ENCODE measurements at regions not wholly inside any gene's neighbourhood (a gene's known extent, or its start where the extent isn't known, plus 50 kb on each side); places are given as distances from the start of the nearest gene placed in this dataset.

DNA sequence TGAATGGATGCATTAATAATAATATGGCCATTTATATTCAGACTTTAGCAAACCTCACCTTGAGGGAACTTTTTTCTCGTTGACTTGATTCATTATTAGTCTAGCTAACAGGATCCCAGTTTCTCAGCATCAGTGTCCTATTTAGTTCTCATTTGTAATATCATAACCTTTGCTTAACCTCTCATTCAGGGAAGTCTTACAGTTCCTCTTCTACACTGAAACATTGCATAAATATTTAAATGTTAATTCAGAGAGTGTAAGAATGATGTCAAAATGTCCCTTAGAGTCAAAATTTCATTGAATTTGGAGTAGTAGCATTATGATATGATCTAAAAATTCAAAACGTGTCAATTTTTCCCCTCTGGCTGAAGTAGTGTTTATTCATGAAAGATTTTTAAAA, 650.1 kb downstream of the EFNA5 start:
- no peaks in the 10 kb centered on the region for H3K4me1 Mint-ChIP-seq
- TF ChIP-seq CTCF (IDR thresholded peaks at IDR 0.05) = no peak
- no peak overlapping the region for H3K4me3 Mint-ChIP-seq
- no peak for DNase-seq
- no peaks in the 10 kb centered on the region for H3K36me3 Mint-ChIP-seq (ENCODE audit: low read depth)
- H3K9me3 Mint-ChIP-seq = no peaks in the 10 kb centered on the region
- no peaks in the 10 kb centered on the region for H3K27me3 Mint-ChIP-seq (ENCODE audit: low read depth, poor library complexity)
- H3K27ac Mint-ChIP-seq = no peak overlapping the region

DNA sequence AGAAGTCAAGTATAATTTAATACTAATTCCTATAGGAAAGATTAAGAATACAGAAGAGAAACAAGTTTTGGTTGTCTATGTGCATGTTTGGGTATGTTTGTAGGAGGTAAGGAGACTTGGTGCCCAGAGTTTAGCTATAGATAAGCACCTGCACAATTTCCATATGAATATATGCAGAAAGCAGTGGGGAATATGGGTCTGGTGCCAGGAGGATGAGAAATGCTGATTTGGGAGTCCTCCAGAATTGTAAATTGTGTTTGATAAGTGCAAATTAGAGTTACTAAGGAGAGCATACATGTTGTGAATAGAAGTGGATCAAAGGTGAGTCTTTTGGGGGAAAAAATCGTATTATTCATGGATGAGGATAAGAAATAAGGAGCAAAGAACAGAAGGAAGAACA, 653.1 kb downstream of the EFNA5 start:
- H3K36me3 Mint-ChIP-seq (ENCODE audit: low read depth) = no peaks in the 10 kb centered on the region
- no peaks in the 10 kb centered on the region for H3K9me3 Mint-ChIP-seq
- no peak for DNase-seq
- H3K27me3 Mint-ChIP-seq (ENCODE audit: low read depth, poor library complexity) = no peaks in the 10 kb centered on the region
- no peak for TF ChIP-seq CTCF (IDR thresholded peaks at IDR 0.05)
- H3K27ac Mint-ChIP-seq = no peak overlapping the region
- H3K4me1 Mint-ChIP-seq = no peaks in the 10 kb centered on the region
- H3K4me3 Mint-ChIP-seq = no peak overlapping the region

DNA sequence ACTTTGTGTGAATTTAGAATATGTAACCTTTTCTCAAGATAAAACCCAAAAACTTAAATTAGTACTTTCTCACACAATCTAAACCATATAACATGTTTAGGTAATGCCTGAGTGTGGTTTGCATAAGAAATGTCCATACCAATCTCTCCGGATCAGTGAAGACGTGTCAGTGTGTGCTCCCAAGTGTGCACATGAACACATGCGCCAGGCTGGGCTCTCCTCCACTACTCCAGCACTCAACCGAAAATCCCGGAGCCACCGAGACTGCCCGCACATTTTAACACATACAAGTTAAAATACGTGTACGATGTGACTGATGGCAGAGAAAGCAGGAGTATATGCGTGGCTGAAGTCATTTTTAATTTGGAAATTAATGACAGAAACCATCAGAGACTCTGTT, 658.4 kb downstream of the EFNA5 start:
- H3K27ac Mint-ChIP-seq = no peak overlapping the region
- no peak overlapping the region for H3K4me3 Mint-ChIP-seq
- no peaks in the 10 kb centered on the region for H3K27me3 Mint-ChIP-seq (ENCODE audit: low read depth, poor library complexity)
- no peak for TF ChIP-seq CTCF (IDR thresholded peaks at IDR 0.05)
- no peaks in the 10 kb centered on the region for H3K4me1 Mint-ChIP-seq
- H3K36me3 Mint-ChIP-seq (ENCODE audit: low read depth) = no peaks in the 10 kb centered on the region
- DNase-seq = no peak
- no peaks in the 10 kb centered on the region for H3K9me3 Mint-ChIP-seq

- H3K36me3 Mint-ChIP-seq (ENCODE audit: low read depth) = no peaks in the 10 kb centered on the region
- no peak for TF ChIP-seq CTCF (IDR thresholded peaks at IDR 0.05)
- DNase-seq = no peak
- no peaks in the 10 kb centered on the region for H3K27me3 Mint-ChIP-seq (ENCODE audit: low read depth, poor library complexity)
- H3K4me3 Mint-ChIP-seq = no peak overlapping the region
- H3K27ac Mint-ChIP-seq = no peak overlapping the region
- H3K4me1 Mint-ChIP-seq = no peaks in the 10 kb centered on the region
- no peaks in the 10 kb centered on the region for H3K9me3 Mint-ChIP-seq
Observed at GRCh38 chr5:107011605-107012004, 659.1 kb downstream of the EFNA5 start.

GRCh38 chr5:107010060-107010459, 660.7 kb downstream of the EFNA5 start:
- TF ChIP-seq CTCF (IDR thresholded peaks at IDR 0.05) = no peak
- Mint-ChIP-seq H3K27ac (no peak overlapping the region), H3K36me3 (ENCODE audit: low read depth) (no peaks in the 10 kb centered on the region), H3K4me1 (no peaks in the 10 kb centered on the region), H3K27me3 (ENCODE audit: low read depth, poor library complexity) (no peaks in the 10 kb centered on the region), H3K4me3 (no peak overlapping the region), H3K9me3 (no peaks in the 10 kb centered on the region)
- no peak for DNase-seq

GRCh38 chr5:107005653-107006052, 665.1 kb downstream of the EFNA5 start:
- TF ChIP-seq CTCF (IDR thresholded peaks at IDR 0.05) = no peak
- H3K27ac Mint-ChIP-seq = no peak overlapping the region
- H3K27me3 Mint-ChIP-seq (ENCODE audit: low read depth, poor library complexity) = no peaks in the 10 kb centered on the region
- H3K4me3 Mint-ChIP-seq = no peak overlapping the region
- no peaks in the 10 kb centered on the region for H3K36me3 Mint-ChIP-seq (ENCODE audit: low read depth)
- no peak for DNase-seq
- H3K9me3 Mint-ChIP-seq = no peaks in the 10 kb centered on the region
- no peaks in the 10 kb centered on the region for H3K4me1 Mint-ChIP-seq

Data from nephron progenitor cell (in vitro differentiated cells).